HG02973 (cell line): ENCODE measurements at regions not wholly inside any gene's neighbourhood (a gene's known extent, or its start where the extent isn't known, plus 50 kb on each side); places are given as distances from the start of the nearest gene placed in this dataset.
A peak's percentile ranks its signal among the peaks of the same experiment; 100 is the strongest.
"Not testable (repeated sequence)": the region's sequence is repeated elsewhere in the genome, so short reads cannot be mapped to it uniquely, and the experiment has no call there.

Source experiments
- ATAC-seq: cut with Tn5 transposase; IDR thresholded peaks from one replicate; pipeline ENCODE4 v1.9.1; 2021; ENCODE audit warnings: moderate library complexity; ENCODE audit not compliant: unreplicated experiment

DNA sequence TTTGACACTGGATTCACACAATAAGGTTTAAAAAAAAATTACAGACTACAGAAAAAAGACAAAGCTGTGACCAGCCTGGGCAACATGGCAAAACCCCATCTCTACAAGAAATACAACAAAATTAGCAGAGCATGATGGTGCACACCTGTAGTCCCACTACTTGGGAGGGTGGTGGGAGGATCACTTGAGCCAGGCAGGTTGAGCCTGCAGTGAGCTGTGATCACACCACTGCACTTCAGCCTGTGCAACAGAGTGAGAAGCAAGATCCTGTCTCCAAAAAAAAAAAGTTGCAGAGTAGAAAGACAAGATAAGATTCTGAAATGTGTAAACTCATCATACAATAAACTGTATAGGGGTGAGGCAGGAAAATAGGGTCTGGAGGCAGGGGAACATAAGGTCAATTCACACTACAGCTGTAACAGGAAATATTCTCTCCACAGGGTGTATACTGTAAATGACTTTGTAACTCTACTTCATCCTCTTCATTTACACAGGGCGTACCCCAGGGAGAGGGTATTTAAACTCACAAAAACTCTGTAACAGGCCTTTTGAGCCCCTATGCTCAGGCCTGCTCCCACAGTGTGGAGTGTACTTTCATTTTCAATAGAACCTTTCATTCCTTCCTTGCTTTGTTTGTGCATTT lies 112.6 kb upstream of the MAPK10 start:
- ATAC-seq, result no peak

DNA sequence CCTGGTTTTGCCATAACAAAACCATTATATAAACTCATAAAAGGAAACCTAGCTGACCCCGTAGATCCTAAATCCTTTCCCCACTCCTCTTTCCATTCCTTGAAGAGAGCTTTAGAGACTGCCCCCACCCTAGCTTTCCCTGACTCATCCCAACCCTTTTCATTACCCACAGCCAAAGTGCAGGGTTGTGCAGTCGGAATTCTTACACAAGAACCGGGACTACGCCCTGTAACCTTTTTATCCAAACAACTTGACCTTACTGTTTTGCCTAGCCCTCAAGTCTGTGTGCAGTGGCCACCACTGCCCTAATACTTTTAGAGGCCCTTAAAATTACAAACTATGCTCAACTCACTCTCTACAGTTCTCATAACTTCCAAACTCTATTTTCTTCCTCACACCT lies 116.0 kb upstream of the PTPN13 start:
- ATAC-seq, result not testable (repeated sequence)

DNA sequence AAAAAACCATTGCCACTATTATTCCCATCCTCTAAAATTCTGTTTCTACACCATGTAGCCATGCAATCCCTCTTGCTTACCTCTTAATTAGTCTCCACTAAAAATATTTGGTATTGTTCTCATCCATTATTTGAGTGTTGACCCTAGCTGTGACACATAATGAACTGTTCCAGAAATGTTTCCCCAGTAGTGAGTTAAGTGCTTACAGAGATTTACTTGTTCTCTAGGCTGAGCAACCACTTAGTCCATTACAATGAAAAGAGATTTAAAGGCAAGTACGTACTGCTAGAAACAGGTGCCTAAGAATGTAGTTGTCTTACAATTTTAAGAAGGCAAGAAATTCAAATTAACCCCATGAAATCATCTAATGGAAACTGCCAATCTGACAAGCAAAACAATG lies 112.7 kb upstream of the PTPN13 start:
- ATAC-seq, result no peak

DNA sequence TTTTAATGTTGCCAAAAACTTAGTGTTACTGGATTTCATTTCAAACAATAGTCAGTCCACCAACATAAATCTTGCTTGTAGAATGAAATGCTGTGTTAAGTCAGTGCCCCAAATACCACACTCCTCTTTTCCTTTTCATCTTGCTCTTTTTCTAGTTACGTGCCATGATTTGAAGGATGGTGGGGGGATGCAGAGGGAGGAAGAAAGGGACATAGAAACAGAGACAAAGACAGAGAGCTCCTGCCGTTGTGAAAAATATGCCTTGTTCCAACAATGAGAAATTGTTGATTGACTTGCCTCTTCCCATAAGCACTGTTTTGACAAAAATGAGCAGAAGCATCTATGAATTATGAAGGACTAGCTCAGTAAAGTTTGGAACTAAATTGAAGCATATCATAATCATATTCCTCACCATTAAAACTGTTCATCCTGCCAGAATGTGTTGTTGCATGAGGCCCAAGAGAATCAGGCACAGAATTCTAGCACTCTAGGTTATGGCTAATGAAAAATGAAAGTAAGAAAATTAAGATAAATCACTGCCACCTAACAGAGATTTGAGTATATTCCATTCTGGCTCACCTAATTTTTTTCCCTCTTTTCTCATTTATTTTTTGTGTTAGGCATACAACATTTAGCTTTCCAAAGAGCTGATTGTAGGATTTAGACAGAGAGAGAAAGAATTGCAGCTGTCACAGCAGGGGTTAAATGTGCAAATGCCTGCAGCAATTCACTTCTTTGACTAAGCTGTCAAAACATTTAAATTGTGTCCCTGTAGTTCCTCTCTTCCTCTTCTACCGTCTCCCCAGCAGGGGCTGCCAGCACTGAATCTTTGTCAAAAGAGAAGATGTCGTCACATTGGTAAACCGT lies 111.6 kb upstream of the PTPN13 start:
- no peak for ATAC-seq

DNA sequence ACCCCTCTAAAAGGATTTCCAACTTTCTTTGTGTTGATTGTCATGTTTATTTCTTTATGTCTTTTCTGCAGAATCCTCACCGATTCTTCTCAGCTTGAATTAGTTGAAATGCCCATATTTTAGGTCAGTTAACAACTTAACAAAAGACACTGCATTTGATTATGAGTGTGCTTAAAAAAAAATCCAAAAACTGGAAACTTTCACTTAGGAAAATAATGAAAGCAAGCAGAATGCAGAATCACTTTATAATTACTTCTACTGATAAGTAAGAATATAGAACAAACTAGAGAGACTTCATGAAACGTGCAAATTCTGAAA lies 111.0 kb upstream of the PTPN13 start:
- no peak for ATAC-seq

DNA sequence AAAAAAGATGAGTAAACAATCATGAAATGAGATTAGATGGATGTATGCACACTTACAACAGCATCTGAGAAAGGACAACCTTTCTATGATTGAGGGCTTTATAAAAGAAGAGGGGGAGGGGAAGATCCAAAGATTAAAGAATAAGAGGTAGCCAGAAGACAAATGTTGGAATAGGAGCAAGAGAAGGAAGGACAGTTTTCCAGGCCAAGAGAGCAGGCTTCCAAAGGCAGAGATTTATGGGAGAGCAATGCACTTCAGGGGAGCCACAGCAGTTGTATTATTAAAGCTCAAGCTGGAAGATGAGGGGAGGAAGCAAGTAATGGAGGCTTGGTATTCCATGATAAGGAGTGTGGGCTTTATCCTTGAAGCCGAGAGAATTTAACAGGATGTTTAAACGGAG lies 110.3 kb upstream of the PTPN13 start:
- no peak for ATAC-seq

DNA sequence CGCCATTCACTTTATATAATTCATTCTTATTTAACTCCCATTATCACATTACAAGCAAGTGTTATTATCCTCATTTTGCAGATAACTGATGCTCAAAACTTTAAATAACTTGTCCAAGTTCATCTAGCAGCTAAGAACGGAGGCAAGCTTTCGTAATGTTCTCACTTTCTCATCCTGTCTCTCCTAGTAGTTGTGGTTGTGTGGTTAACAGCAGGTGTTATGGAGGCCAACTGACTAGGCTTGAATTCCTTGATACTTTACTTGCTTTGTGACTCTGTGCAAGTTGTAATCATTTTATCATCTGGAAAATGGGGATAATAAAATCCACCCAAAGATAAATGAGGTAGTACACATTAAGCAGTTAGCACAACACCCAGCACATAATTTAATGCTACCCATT lies 109.9 kb upstream of the PTPN13 start:
- no peak for ATAC-seq

DNA sequence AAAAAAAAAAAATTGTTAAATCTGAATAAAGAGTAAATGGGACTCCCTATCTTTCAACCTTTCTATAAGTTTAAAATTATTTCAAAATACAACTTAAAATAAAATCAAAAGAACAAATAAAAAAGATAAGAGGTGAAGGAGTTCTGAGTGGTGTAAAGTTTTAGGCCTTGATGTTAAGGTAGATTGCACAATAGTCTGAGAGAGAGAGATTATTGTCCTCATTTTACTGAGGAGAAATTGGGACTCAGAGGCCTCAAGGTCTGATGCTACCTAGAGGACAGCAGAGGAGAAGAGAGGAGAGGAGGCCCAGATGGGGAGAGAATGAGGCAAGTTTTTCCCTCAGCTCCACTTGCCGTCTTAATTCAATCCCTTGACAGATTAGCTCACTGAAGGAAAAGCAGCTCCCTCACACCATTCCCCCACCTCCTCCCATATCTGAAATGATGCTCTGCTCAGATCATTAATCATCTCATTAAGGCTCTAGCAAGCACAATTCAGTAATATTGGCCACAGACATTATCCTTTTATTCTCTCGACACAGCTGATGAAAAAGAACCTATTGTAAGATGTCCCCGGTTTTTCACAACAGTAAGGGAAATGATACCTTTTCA lies 106.3 kb upstream of the PTPN13 start:
- ATAC-seq, result no peak

DNA sequence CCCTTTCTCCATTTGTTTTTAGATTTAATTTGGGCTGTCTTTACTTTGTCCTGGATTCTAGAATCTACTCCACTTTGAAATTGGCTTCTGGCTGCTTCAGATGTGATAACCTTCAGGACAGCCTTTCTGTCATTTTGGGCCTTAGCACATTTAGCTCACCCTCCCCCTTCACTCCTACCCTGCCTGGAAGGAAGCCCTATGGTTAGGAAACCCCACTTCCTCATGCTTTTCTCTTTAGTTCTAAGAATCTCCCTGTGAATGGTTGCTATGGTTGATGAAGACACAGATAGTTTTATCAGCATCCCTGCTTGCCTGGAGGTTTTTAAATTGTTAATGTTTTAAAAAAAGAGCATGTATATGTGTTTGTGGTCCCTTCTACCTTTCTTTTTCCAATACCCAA lies 100.7 kb upstream of the PTPN13 start:
- no peak for ATAC-seq

DNA sequence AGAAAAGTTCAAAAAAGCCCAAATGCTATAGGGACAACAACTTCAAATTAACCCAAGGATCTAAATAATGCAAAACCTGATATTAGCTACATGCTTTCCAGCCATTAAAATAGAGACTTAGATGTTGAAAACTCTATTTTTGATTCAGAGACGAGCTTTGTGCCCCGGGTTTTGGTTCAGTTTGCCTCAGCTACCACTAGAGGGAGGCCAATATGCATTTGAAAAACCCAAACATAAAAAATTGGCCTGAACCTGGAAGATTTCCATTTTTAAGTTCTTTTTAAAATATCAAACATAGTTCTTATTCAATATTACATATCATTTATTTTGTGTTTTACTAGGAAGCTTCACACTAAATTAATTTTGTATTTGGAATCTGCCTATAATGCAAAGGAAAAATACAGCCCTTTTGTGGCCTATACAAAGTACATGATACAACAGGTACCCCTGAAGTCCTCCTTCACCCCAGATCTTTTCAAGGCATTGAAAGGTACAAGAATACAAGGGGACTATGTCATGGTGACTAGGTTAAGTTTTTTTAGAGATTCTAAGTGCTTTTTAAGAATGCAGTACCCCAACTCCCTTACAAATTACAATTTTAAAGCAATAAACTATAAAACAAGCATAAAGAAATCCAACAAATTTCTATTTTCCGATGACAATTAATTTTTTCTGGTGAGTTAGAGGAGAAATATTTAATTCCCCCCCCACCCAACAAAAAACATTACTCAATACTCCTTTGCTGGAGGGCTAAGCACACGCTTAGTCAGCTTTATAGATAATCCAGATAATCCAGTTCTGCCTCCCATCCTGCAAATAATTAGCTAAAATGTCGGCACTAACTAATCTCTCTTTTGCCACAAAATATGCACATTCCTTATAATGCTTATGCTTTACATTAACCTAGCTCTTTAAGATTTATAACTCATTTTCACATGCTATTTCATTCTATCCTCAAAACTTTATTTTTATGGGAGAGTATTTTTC lies 97.7 kb upstream of the PTPN13 start:
- ATAC-seq, result no peak

DNA sequence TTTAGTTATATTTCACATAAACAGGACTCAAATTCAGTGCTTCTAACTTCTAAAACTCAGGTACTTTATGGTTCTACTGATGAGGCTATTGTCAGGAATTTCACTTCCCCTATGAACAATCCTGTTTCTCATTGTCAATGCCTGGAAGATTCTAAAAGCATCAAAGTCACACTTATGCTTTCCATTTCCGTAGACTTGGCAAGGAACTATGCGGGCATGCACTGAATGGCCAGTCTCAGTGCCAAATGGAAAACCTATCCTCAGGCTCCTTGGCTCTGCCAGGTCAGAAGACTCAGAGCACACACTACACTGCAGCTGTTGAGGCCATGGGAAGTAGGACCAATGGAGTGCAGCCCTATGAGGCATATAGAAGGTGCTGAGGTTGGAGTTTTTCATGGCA lies 97.0 kb upstream of the PTPN13 start:
- ATAC-seq, result no peak

DNA sequence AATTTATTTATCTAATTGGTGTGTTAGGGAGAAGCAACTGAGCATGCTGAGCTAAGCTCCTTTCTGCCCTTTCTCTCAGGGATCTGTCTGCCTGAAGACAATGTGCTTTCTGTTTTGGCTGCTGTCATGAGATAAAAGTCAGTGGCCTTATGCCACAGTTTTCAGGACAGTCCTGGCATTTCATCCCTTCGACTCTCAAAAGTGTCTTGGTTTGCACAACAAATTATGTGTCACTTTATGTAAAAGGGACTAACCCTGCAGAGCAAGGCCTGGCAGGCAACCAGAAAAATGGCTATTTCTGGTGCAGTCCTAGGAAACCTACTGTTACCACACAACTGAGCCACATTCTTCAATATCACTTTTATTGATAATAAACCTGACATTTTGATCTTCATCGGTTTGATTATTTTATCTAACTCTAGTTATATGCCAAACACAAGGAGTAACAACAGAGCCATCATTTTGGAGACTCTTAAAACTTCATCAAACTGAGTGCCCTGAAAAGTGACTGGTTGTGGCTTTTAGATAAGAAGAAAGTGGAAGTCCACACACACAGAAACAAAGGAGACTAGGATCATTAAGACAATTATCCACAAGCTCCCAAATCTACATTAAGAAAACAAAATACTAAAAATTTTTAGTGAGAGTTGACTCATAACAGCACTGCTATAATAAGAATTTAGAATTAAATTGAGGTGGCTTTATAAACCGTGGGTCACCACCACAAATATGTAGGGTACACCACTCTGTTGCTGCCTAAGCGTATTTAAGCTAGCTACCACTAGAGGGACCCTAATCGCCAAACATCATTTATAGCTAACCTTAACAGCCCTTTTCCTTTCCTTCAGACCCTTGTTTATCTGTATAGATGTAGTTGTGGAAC lies 95.9 kb upstream of the PTPN13 start:
- ATAC-seq, result peak; percentile 80

DNA sequence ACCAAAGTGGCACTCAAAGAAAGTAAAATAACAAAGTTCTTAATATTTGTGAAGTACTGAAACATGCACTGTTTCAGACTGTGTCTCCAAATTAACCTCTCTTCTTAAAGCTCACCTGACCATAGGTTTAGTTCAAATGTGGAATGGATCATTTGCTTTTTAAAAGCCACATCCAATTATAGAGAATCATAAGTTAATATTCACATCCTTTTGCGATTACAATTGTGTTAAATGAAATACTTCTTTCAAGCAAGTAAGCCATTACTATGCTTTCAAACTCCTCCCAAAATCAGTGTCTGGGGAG lies 95.3 kb upstream of the PTPN13 start:
- no peak for ATAC-seq

DNA sequence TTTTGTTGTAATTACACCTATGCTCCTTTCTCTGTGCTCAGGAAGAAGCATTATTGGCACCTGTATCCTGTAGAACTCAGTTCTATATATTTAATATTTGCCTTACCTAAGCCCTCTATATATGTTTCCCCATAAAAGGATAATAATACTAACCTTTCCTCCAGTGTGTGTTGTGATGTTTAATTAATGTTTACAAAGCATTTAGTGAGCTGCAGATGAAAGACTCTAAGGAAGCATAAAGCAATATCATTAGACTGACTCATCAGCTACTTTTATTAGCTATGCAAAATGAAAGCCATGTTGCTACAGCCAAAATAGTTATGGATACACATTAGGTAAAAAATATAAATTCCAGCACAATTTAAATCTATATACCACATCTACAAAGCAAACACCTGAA lies 93.6 kb upstream of the PTPN13 start:
- ATAC-seq, result no peak

DNA sequence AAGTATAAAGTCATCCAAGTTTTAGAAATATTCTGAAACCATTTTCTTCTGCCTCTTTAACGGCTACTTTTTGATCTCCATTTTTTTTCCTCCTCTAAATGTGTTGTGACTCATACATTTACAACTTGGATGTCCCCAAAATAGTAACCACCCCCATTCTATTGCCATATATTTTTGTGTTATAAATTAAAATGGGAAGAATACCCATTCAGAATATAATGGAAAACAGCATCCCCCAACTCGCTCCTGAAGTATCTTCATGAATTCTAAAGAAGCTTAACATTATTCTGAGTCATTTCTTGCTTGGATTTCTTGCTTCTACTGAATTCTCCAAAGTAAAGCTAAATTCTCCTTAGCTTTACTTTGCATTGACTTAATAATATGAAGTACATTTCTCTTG lies 92.0 kb upstream of the PTPN13 start:
- ATAC-seq, result no peak

DNA sequence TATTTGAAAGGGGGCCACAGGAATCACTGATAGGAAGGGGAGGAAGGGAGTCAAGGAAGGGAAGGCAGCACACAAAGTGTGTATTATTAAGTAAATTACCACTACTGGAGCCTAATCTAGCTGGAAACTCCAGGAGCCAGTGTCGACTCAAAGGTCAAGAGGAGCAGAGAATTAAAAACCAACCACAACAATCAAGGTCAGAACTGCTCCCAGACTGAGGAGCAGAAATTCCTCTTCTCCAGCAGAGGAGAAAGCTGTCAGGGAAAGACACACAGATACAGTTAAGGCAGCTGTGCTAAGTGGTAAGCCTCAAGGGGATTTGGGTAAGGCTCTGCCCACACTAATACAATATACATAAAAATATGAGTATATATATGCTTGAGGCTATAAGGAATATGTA lies 87.5 kb upstream of the PTPN13 start:
- no peak for ATAC-seq

DNA sequence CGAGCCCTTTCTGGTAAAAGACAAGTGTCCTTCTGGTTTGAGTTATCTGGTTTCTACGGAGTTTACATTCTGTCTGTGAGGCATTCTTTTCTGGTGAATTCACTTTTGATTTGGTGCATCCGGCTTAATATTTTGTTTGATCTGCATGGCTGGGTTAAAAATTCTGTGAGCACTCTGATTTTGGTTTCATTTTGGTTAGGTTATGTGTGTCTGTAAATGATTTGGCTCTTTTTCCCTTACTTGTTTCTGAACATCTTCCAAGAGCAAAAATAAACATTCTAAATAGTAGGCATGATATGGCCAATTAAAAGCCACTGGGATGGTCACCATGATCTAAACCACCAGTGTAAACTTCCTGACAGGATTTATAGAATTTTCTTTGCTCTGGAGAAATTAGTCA lies 85.7 kb upstream of the PTPN13 start:
- no peak for ATAC-seq

DNA sequence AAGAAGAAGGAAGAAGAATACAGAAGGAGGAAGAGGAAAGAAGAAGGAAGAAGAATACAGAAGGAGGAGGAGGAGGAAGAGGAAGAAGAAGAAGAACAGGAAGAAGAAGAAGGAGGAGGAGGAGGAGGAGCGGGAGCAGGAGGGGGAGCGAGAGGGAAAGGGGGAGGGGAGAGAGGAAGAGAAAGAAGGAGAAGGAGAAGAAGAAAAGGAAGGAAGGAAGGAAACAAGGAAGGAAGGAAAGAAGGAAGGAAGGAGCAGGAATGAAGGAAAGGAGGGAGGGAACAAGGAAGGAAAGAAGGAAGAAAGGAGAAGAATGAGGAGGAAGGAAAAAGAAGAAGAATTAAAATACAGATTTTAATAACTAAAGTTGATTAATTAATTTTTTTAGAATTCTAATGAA lies 82.5 kb upstream of the PTPN13 start:
- ATAC-seq, result no peak

DNA sequence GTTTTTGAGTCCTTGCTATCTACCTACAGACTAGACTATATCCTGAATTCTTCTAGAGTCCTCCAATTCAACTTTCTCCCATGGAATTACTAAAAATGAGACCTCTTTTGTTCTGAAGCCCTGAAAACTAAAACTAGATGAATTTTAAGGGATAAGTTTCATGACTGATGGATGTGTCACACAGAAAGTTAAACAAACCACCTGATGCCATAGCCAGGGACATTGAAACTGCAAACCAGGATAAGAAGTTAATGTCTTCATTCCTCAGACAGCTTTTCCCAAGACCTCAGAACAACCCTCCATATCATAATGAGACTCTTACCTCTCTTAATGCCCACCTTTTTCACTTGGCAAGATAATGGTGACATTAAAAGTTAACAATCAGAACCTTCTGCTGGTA lies 81.5 kb upstream of the PTPN13 start:
- no peak for ATAC-seq

DNA sequence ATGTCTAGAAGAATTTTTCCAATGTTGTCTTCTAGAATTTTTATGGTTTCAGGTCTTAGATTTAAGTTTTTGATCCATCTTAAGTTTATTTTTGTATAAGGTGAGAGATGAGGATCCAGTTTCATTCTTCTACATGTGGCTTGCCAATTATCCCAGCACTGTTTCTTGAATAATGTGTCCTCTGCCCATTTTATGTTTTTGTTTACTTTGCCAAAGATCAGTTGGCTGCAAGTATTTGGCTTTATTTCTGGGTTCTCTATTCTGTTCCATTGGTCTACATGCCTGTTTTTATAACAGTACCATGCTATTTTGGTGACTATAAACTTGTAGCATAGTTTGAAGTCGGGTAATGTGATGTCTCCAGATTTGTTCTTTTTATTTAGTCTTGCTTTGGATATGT lies 78.2 kb upstream of the PTPN13 start:
- not testable (repeated sequence) for ATAC-seq
